ENCODE measurements at regions not wholly inside any gene's neighbourhood (a gene's known extent, or its start where the extent isn't known, plus 50 kb on each side); places are given as distances from the start of the nearest gene placed in this dataset.

DNA sequence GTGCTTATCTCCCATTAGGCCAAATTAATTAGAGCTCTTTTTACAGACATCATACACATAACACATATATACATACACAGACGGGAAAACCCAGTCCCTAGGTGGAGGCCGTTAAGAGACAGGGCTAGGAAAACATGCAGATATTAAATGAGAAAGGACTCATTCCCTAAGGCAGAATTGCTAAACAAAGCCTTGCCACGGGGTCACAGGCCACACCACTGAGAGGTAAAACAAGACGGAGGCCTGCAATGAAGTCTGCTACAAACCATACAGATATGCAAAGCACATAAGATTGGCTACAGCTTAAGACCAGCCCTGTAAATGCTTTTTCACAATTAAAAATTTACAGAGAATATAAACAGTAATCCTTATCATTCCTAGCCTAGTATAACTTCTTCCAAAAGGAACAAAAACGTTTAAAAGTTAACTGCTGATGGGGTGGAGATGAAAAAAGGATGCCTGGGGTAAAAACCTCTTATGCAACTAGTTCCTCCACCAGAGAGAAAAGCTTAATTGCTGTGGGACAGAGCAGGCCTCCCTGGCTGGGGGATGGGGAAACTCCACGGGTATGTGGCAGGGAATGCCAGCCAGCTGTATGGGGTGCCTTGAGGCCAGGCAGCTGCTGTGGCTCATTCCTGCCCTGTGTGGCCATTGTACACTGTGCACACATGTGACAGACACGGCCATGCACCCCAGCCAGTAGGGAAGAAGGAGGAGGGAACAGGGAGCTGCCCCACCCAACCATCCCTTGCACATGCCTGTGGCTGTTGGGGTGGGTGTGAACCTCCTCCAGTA lies 481.4 kb upstream of the LMCD1 start (continued):
- TF ChIP-seq, protein P1, sequence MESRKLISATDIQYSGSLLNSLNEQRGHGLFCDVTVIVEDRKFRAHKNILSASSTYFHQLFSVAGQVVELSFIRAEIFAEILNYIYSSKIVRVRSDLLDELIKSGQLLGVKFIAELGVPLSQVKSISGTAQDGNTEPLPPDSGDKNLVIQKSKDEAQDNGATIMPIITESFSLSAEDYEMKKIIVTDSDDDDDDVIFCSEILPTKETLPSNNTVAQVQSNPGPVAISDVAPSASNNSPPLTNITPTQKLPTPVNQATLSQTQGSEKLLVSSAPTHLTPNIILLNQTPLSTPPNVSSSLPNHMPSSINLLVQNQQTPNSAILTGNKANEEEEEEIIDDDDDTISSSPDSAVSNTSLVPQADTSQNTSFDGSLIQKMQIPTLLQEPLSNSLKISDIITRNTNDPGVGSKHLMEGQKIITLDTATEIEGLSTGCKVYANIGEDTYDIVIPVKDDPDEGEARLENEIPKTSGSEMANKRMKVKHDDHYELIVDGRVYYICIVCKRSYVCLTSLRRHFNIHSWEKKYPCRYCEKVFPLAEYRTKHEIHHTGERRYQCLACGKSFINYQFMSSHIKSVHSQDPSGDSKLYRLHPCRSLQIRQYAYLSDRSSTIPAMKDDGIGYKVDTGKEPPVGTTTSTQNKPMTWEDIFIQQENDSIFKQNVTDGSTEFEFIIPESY (IDR thresholded peaks at IDR 0.05): no peak
- TF ChIP-seq EGR1 (IDR thresholded peaks at IDR 0.05; ENCODE audit: low read depth in 2 of 2) (no peak), RAD21 (IDR thresholded peaks at IDR 0.05) (no peak), TAF1 (conservative IDR thresholded peaks at IDR 0.05) (no peak), NR2F2 (IDR thresholded peaks at IDR 0.05) (no peak), RXRA (IDR thresholded peaks at IDR 0.05) (no peak)

DNA sequence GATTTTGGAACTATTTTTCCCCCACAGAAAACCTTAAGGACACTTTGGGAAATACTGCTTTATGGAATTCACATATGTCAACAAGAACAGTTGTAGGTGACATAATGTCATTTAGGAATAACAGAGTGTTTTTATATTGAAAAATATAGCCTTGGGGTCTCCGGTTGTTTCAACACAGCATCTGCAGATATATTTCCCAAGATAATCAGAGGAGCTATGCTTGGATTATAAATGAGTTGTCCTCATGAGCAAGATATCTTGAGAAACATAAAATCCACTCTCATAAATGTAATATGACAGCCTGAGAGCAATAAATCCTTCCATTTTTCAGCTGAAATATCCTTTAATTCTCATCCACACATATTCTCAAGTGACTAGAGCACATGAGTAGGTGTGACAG lies 473.7 kb upstream of the LMCD1 start:
- 90% methylated on average over 1 of the region's 1 CpG for whole genome bisulfite sequencing

DNA sequence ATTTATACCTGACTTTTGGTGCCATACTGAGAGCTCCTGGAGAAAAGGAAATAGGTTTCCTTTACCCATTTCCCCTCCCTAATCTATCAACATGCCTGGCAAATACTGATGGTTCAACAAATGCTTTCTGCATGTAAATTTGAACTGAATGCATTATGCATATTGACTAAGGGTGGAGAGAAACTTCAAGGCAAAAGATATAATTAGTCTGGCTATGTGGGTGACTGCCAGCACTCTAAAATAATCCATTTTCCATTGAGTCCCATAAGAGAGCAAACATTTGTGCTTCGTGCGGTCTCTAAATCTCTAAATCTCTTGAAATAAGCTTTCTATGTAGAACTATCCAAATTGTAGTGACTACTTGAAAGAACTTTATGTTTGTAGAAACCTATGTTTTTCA lies 451.3 kb upstream of the LMCD1 start:
- H3K27me3 ChIP-seq (ENCODE audit: control insufficient read depth in 4 of 4, insufficient read depth in 4 of 4, low read length in 3 of 4): no peaks in the 10 kb centered on the region
- H3K4me1 ChIP-seq (ENCODE audit: control insufficient read depth in 4 of 4, insufficient read depth in 4 of 4, low read length in 3 of 4): no peaks in the 10 kb centered on the region
- TF ChIP-seq, protein P2, sequence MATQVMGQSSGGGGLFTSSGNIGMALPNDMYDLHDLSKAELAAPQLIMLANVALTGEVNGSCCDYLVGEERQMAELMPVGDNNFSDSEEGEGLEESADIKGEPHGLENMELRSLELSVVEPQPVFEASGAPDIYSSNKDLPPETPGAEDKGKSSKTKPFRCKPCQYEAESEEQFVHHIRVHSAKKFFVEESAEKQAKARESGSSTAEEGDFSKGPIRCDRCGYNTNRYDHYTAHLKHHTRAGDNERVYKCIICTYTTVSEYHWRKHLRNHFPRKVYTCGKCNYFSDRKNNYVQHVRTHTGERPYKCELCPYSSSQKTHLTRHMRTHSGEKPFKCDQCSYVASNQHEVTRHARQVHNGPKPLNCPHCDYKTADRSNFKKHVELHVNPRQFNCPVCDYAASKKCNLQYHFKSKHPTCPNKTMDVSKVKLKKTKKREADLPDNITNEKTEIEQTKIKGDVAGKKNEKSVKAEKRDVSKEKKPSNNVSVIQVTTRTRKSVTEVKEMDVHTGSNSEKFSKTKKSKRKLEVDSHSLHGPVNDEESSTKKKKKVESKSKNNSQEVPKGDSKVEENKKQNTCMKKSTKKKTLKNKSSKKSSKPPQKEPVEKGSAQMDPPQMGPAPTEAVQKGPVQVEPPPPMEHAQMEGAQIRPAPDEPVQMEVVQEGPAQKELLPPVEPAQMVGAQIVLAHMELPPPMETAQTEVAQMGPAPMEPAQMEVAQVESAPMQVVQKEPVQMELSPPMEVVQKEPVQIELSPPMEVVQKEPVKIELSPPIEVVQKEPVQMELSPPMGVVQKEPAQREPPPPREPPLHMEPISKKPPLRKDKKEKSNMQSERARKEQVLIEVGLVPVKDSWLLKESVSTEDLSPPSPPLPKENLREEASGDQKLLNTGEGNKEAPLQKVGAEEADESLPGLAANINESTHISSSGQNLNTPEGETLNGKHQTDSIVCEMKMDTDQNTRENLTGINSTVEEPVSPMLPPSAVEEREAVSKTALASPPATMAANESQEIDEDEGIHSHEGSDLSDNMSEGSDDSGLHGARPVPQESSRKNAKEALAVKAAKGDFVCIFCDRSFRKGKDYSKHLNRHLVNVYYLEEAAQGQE (IDR thresholded peaks at IDR 0.05): no peak
- TF ChIP-seq, protein P1 (IDR thresholded peaks at IDR 0.05): no peak
- no peak for TF ChIP-seq HNF4G (IDR thresholded peaks at IDR 0.05)
- TF ChIP-seq TAF1 (conservative IDR thresholded peaks at IDR 0.05): no peak
- TF ChIP-seq SP1 (IDR thresholded peaks at IDR 0.05): no peak
- TF ChIP-seq YY1 (IDR thresholded peaks at IDR 0.05): no peak
- TF ChIP-seq EGR1 (IDR thresholded peaks at IDR 0.05; ENCODE audit: low read depth in 2 of 2): no peak
- TF ChIP-seq GABPA (IDR thresholded peaks at IDR 0.05 in 1 of 2, conservative IDR thresholded peaks at IDR 0.05 in 1 of 2): no peak
- TF ChIP-seq RAD21 (IDR thresholded peaks at IDR 0.05): no peak
- TF ChIP-seq MAX (IDR thresholded peaks at IDR 0.05): no peak
- no peak for TF ChIP-seq NR2F2 (IDR thresholded peaks at IDR 0.05)
- no peak for TF ChIP-seq RXRA (IDR thresholded peaks at IDR 0.05)
- no peak for TF ChIP-seq HNF4A (conservative IDR thresholded peaks at IDR 0.05)
- H3K9ac ChIP-seq (ENCODE audit: low read depth in 1 of 2, low read length in 2 of 2): no peak overlapping the region
- H3K36me3 ChIP-seq (ENCODE audit: control insufficient read depth in 4 of 4, insufficient read depth in 3 of 4, low read depth in 1 of 4, low read length in 3 of 4): no peaks in the 10 kb centered on the region
- H3K9me3 ChIP-seq (ENCODE audit: control insufficient read depth in 4 of 4, low read length in 3 of 4): no peaks in the 10 kb centered on the region
- no peak for DNase-seq (ENCODE audit: low spot score)
- no peak overlapping the region for H3K27ac ChIP-seq (ENCODE audit: low read depth in 1 of 2, low read length in 2 of 2)
- no peak overlapping the region for H3K4me3 ChIP-seq (ENCODE audit: low read depth in 1 of 3, low read length in 3 of 3)
- WGBS: 92% methylated on average over 2 of the region's 2 CpGs

More for the DNA sequence above, 473.7 kb upstream of the LMCD1 start:
- no peak for TF ChIP-seq FOXA1 (IDR thresholded peaks at IDR 0.05)
- TF ChIP-seq RAD21 (IDR thresholded peaks at IDR 0.05): no peak
- TF ChIP-seq YY1 (IDR thresholded peaks at IDR 0.05): no peak
- no peak for TF ChIP-seq TAF1 (conservative IDR thresholded peaks at IDR 0.05)
- TF ChIP-seq JUND (IDR thresholded peaks at IDR 0.05): no peak
- TF ChIP-seq HNF4A (conservative IDR thresholded peaks at IDR 0.05): no peak
- TF ChIP-seq EGR1 (IDR thresholded peaks at IDR 0.05; ENCODE audit: low read depth in 2 of 2): no peak
- no peak for TF ChIP-seq RXRA (IDR thresholded peaks at IDR 0.05)
- no peak for TF ChIP-seq GABPA (IDR thresholded peaks at IDR 0.05 in 1 of 2, conservative IDR thresholded peaks at IDR 0.05 in 1 of 2)
- TF ChIP-seq, protein P1 (IDR thresholded peaks at IDR 0.05): no peak
- TF ChIP-seq HNF4G (IDR thresholded peaks at IDR 0.05): no peak
- no peak for TF ChIP-seq FOXA2 (IDR thresholded peaks at IDR 0.05)
- TF ChIP-seq NR2F2 (IDR thresholded peaks at IDR 0.05): no peak
- DNase-seq (ENCODE audit: low spot score): no peak
- Histone ChIP-seq H3K4me1 (ENCODE audit: control insufficient read depth in 4 of 4, insufficient read depth in 4 of 4, low read length in 3 of 4) (no peaks in the 10 kb centered on the region), H3K27me3 (ENCODE audit: control insufficient read depth in 4 of 4, insufficient read depth in 4 of 4, low read length in 3 of 4) (no peaks in the 10 kb centered on the region), H3K4me3 (ENCODE audit: low read depth in 1 of 3, low read length in 3 of 3) (no peak overlapping the region), H3K9ac (ENCODE audit: low read depth in 1 of 2, low read length in 2 of 2) (no peak overlapping the region), H3K36me3 (ENCODE audit: control insufficient read depth in 4 of 4, insufficient read depth in 3 of 4, low read depth in 1 of 4, low read length in 3 of 4) (no peaks in the 10 kb centered on the region), H3K27ac (ENCODE audit: low read depth in 1 of 2, low read length in 2 of 2) (no peak overlapping the region), H3K9me3 (ENCODE audit: control insufficient read depth in 4 of 4, low read length in 3 of 4) (peaks cover 0 to 1% (median 0%) of the 10 kb centered on the region in 4 donors)
